ENCODE measurements at regions not wholly inside any gene's neighbourhood (a gene's known extent, or its start where the extent isn't known, plus 50 kb on each side); places are given as distances from the start of the nearest gene placed in this dataset.

GRCh38 chr15:46120713-46121112 is 485.9 kb downstream of the SQOR start:
- Mint-ChIP-seq H3K36me3 (ENCODE audit: low read depth) (peaks cover 9% of the 10 kb centered on the region), H3K27me3 (ENCODE audit: low read depth, poor library complexity) (peaks cover 3% of the 10 kb centered on the region), H3K27ac (no peak overlapping the region), H3K9me3 (peaks cover 26% of the 10 kb centered on the region), H3K4me3 (no peak overlapping the region), H3K4me1 (no peaks in the 10 kb centered on the region)
- no peak for TF ChIP-seq CTCF (IDR thresholded peaks at IDR 0.05)
- no peak for DNase-seq

- no peak for TF ChIP-seq CTCF (IDR thresholded peaks at IDR 0.05)
- Mint-ChIP-seq H3K36me3 (ENCODE audit: low read depth) (peaks cover 9% of the 10 kb centered on the region), H3K27me3 (ENCODE audit: low read depth, poor library complexity) (peaks cover 3% of the 10 kb centered on the region), H3K9me3 (peaks cover 26% of the 10 kb centered on the region), H3K4me3 (no peak overlapping the region), H3K27ac (no peak overlapping the region), H3K4me1 (no peaks in the 10 kb centered on the region)
- no peak for DNase-seq
Measured at GRCh38 chr15:46121441-46121840, 486.6 kb downstream of the SQOR start.

- TF ChIP-seq CTCF (IDR thresholded peaks at IDR 0.05) = no peak
- H3K27me3 Mint-ChIP-seq (ENCODE audit: low read depth, poor library complexity) = peaks cover 3% of the 10 kb centered on the region
- peaks cover 46% of the 10 kb centered on the region for H3K9me3 Mint-ChIP-seq
Measured at GRCh38 chr15:46126581-46126980, 491.8 kb downstream of the SQOR start.

GRCh38 chr15:46127361-46127874 is 492.6 kb downstream of the SQOR start:
- Mint-ChIP-seq H3K4me1 (no peaks in the 10 kb centered on the region), H3K27ac (no peak overlapping the region), H3K4me3 (no peak overlapping the region), H3K27me3 (ENCODE audit: low read depth, poor library complexity) (peaks cover 3% of the 10 kb centered on the region), H3K9me3 (peaks cover 53% of the 10 kb centered on the region), H3K36me3 (ENCODE audit: low read depth) (peaks cover 9% of the 10 kb centered on the region)
- no peak for DNase-seq
- TF ChIP-seq CTCF (IDR thresholded peaks at IDR 0.05) = no peak

More at GRCh38 chr15:46126581-46126980, 491.8 kb downstream of the SQOR start:
- H3K4me1 Mint-ChIP-seq = no peaks in the 10 kb centered on the region
- DNase-seq = no peak
- peaks cover 9% of the 10 kb centered on the region for H3K36me3 Mint-ChIP-seq (ENCODE audit: low read depth)
- no peak overlapping the region for H3K27ac Mint-ChIP-seq
- H3K4me3 Mint-ChIP-seq = no peak overlapping the region

- DNase-seq = no peak
- no peak overlapping the region for H3K27ac Mint-ChIP-seq
- H3K4me3 Mint-ChIP-seq = no peak overlapping the region
- H3K9me3 Mint-ChIP-seq = peaks cover 40% of the 10 kb centered on the region
- H3K36me3 Mint-ChIP-seq (ENCODE audit: low read depth) = no peaks in the 10 kb centered on the region
- H3K27me3 Mint-ChIP-seq (ENCODE audit: low read depth, poor library complexity) = peaks cover 3% of the 10 kb centered on the region
- H3K4me1 Mint-ChIP-seq = no peaks in the 10 kb centered on the region
- TF ChIP-seq CTCF (IDR thresholded peaks at IDR 0.05) = no peak
Measured at GRCh38 chr15:46129145-46129544, 494.3 kb downstream of the SQOR start.

GRCh38 chr15:46131876-46132275 is 497.0 kb downstream of the SQOR start:
- no peaks in the 10 kb centered on the region for H3K4me1 Mint-ChIP-seq
- peaks cover 4% of the 10 kb centered on the region for H3K36me3 Mint-ChIP-seq (ENCODE audit: low read depth)
- no peak for DNase-seq
- H3K9me3 Mint-ChIP-seq = peaks cover 52% of the 10 kb centered on the region
- H3K27me3 Mint-ChIP-seq (ENCODE audit: low read depth, poor library complexity) = no peaks in the 10 kb centered on the region
- no peak overlapping the region for H3K27ac Mint-ChIP-seq
- H3K4me3 Mint-ChIP-seq = no peak overlapping the region
- TF ChIP-seq CTCF (IDR thresholded peaks at IDR 0.05) = no peak

Data from nephron progenitor cell (in vitro differentiated cells).